GM18907 (cell line): ENCODE measurements at regions not wholly inside any gene's neighbourhood (a gene's known extent, or its start where the extent isn't known, plus 50 kb on each side); places are given as distances from the start of the nearest gene placed in this dataset.
"Not testable (repeated sequence)": the region's sequence is repeated elsewhere in the genome, so short reads cannot be mapped to it uniquely, and the experiment has no call there.

ENCODE experiments used
- ATAC-seq: cut with Tn5 transposase; IDR thresholded peaks from one replicate; pipeline ENCODE4 v1.9.1; 2021; ENCODE audit warnings: mild to moderate bottlenecking, moderate library complexity; ENCODE audit not compliant: unreplicated experiment

- ATAC-seq, result no peak
These were observed 1211.6 kb upstream of the LRRN3 start for GRCh38 chr7:109879287-109879828.

GRCh38 chr7:109890622-109891021, 1200.3 kb upstream of the LRRN3 start:
- ATAC-seq, result no peak

- no peak for ATAC-seq
These were observed 1197.7 kb upstream of the LRRN3 start for GRCh38 chr7:109893231-109893630.

- ATAC-seq, result no peak
These were observed 1195.4 kb upstream of the LRRN3 start for GRCh38 chr7:109895536-109895935.

DNA sequence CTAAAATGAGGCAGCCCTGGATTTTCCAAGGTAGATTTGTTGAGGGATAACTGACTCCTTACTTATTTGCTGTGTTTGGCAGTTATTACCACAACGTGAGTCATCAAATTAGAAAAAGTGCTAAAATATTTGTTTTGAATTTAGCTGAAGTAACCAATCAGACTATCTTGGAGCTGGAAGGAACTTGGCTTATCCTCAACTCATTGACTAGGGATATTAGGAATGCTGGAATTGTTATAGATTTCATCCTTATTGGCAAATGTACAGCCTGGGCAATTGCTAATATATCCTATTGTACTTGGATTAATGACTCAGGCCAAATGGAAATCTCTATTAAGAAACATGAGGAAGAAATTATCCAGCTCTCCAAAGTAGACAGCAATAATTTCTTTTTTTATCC, 1189.0 kb upstream of the LRRN3 start:
- no peak for ATAC-seq

- ATAC-seq, result not testable (repeated sequence)
These were observed 1185.4 kb upstream of the LRRN3 start for GRCh38 chr7:109905368-109906065.

GRCh38 chr7:109915670-109916069, 1175.3 kb upstream of the LRRN3 start:
- no peak for ATAC-seq

DNA sequence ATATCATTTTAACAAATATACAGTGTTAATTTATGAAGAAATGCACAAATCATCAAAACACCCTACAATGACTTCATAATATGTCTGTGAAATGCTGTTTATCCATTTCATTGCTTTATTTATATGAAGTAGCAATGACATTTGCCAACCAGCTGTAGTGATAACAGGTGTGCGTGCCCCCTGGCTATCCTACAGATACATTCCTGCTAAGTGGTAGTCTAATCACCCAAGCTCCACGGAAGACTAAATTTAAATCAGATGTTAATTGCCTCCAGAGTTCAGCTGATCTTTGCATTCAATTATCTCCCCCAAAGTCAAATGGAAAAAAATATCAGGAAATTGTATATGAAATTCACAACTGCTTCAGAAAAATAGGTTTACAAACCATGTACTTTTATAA, 1164.2 kb upstream of the LRRN3 start:
- ATAC-seq, result no peak

DNA sequence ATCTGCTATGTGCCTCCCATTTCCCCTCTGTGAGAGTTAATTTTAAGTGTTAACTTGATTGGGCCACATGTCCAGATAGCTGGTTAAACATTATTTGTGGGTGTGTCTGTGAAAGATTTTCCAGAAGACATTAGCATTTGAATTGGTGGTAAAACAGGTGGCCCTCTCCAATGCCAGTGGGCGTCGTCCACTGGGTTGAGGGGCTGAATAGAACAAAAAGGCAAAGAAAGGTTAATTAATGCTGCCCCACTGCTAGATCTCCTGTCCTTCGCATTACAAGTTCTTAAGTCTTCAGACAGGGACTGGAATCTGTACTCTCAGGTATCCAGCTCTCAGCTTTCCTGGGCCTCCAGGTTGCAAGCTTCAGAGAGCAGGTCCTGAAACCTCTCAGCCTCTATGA, 1160.9 kb upstream of the LRRN3 start:
- no peak for ATAC-seq

DNA sequence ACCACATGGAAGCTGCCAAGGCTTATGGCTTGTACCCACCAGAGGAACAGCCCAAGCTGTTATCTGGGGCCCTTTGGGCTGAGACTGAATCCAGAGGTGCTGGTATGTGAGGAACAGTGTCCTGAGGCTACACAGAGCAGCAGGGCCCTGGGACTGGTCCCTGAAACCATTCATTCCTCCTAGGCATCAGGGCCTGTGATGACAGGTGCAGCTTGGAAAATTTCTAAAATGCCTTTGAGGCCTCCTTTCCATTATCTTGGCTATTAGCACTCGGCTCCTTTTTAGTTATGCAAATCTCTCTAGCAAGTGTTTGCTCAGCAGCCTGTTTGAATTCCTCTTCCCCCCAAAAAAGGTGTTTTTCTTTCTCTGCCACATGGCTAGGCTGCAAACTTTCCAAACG, 1151.7 kb upstream of the LRRN3 start:
- no peak for ATAC-seq

DNA sequence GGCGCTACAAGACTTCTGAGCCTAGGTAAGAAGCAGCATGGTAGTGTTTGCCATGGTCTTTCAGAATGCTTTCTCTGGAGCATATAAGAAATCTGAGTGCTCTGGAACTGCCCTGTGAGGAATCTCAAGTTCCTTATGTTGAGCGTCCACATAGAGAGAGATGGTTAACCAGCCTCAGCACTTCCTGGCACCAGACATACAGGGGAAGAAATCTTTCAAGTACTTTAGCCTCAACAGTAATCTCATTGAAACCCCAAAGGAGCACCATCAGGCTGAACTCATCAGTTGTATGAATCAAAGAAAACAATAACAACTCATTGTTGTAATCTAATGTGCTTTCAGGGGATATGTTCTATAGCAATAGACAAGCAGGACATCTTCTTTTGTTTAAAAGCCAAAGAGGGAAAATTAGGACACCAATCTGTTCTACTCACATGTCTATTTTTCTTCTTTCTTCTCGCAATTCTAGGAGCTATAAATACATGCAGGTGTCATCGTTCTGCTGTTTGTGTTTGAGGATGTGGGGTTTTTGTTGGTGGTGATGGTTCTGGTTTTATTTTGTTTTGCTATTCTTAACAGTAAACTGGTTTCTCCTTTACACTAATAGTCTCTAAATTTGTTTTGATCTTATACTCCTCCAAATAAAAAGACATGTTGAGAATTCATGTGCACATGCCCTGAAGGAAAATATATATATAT, 1145.0 kb upstream of the LRRN3 start:
- ATAC-seq, result no peak

- no peak for ATAC-seq
These were observed 1140.7 kb upstream of the LRRN3 start for GRCh38 chr7:109950256-109950655.

DNA sequence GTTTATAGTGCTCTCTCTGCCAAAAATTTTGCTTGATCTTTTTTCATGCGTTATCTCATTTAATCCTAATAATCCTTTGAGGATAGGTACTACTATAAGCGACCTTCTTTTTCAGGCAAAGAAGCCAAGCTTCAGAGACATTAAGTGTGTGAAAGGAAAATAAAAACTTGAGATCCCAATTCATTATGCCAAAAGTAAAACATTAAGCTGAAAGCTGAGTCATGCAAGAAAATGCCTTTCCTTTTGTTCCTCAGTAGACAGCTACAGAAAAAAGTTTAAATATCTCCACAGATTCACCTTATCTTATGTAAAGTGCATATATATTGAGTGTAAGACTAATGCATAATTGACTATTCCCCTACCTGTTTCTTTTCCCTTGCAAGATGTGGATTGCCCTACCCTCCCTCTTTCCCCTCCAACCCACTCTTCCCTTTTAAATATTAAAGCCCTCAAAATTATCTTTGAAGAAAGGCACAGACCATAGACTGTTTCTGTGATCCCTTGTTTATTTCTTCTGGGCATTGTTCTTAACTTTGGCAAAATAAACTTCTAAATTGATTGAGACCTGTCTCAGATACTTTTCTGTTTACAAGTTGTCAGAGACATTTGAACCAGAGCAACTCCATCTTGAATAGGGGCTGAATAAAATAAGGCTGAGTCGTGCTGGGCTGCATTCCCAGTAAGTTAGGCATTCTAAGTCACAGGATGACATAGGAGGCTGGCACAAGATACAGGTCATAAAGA, 1139.9 kb upstream of the LRRN3 start:
- no peak for ATAC-seq

- no peak for ATAC-seq
These were observed 1139.4 kb upstream of the LRRN3 start for GRCh38 chr7:109951565-109951928.

- ATAC-seq, result no peak
These were observed 1134.9 kb upstream of the LRRN3 start for GRCh38 chr7:109955986-109956385.

GRCh38 chr7:109956916-109957315, 1134.0 kb upstream of the LRRN3 start:
- no peak for ATAC-seq

GRCh38 chr7:109963741-109964140, 1127.2 kb upstream of the LRRN3 start:
- no peak for ATAC-seq

DNA sequence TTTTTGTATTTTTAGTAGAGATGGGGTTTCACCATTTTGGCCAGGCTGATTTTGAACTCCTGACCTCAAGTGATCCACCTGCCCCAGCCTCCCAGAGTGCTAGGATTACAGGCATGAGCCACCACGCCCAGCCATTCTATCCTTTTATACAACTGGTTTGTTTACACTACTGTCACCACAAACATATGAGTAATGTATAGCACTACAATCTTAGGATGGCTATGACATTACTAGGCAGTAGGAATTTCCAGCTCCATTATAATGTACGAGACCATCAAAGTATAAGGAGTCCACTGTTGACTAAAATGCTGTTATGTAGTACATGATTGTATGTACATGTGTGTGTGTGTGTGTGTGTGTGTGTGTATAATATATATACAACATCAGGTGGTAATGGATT, 1126.1 kb upstream of the LRRN3 start:
- no peak for ATAC-seq

- ATAC-seq, result no peak
These were observed 1123.5 kb upstream of the LRRN3 start for GRCh38 chr7:109967406-109967805.

- ATAC-seq, result no peak
These were observed 1107.3 kb upstream of the LRRN3 start for GRCh38 chr7:109983618-109984017.

DNA sequence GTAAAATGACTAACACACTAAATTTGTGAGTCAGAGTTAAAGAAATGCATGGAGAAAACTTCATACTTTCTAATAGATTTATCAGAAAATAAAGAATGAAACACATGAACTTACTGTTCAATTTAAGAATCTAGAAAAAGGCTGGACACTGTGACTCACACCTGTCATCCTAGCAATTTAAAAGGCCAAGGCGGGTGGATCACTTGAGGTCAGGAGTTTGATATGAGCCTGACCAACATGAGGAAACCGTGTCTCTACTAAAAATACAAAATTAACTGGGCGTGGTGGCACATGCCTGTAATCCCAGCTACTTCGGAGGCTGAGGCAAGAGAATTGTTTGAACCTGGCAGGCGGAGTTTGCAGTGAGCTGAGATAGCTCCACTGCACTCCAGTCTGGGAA, 1106.2 kb upstream of the LRRN3 start:
- ATAC-seq, result no peak

DNA sequence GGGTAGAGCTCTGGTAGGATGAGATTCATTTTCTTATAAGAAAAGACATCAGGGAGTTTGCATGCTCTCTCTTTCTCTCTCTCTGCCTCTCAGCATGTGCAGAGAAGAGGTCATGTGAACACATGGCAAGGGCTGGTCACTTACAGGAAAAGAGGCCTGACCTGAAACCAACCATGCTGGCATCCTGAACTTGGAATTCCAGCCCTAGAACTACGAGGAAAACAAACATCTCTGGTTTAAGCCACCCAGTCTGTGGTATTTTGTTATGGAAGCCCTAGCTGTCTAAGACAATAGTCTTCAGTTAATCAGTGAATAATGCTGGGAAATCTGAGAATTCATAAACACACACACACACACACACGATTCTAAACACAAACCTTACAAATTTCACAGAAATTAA, 1104.2 kb upstream of the LRRN3 start:
- ATAC-seq, result no peak
